ENCODE measurements at regions not wholly inside any gene's neighbourhood (a gene's known extent, or its start where the extent isn't known, plus 50 kb on each side); places are given as distances from the start of the nearest gene placed in this dataset.

DNA sequence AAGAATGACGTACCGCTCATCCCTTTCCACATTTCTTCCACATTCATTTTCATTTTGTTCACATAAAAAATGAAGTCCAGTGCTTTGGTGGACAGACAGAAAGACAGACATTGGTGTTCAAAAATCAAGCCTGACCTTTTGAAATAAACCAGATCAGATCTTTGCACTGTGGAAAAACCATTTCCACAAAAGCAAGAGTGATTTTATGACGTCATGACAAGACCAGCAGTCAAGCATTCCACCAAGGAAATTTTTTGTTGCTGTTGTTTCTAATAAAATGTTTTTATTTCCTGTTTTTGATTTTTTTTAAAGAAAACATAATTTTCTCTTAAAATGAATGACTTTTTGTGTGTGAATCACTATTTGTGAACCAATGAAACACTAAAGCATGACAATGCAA is 350.0 kb downstream of the KCNJ2 start:
- no peaks in the 10 kb centered on the region for H4K20me1 ChIP-seq (ENCODE audit: control insufficient read depth, extremely low read depth, insufficient read depth, low read length)
- H3K4me2 ChIP-seq (ENCODE audit: control insufficient read depth, extremely low read depth, insufficient read depth, low read depth, low read length): no peak overlapping the region
- TF ChIP-seq, protein P1, sequence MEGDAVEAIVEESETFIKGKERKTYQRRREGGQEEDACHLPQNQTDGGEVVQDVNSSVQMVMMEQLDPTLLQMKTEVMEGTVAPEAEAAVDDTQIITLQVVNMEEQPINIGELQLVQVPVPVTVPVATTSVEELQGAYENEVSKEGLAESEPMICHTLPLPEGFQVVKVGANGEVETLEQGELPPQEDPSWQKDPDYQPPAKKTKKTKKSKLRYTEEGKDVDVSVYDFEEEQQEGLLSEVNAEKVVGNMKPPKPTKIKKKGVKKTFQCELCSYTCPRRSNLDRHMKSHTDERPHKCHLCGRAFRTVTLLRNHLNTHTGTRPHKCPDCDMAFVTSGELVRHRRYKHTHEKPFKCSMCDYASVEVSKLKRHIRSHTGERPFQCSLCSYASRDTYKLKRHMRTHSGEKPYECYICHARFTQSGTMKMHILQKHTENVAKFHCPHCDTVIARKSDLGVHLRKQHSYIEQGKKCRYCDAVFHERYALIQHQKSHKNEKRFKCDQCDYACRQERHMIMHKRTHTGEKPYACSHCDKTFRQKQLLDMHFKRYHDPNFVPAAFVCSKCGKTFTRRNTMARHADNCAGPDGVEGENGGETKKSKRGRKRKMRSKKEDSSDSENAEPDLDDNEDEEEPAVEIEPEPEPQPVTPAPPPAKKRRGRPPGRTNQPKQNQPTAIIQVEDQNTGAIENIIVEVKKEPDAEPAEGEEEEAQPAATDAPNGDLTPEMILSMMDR (optimal IDR thresholded peaks at IDR 0.05 in 1 of 3, IDR thresholded peaks at IDR 0.05 in 1 of 3, conservative IDR thresholded peaks at IDR 0.05 in 1 of 3; ENCODE audit: extremely low read depth in 1 of 3, insufficient read depth in 2 of 3, low read length in 3 of 3): no peak
- no peak for TF ChIP-seq EZH2 (IDR thresholded peaks at IDR 0.05; ENCODE audit: low read length)
- H2AFZ ChIP-seq (ENCODE audit: control insufficient read depth, low read length): no peak overlapping the region
- no peak overlapping the region for H3K4me3 ChIP-seq (ENCODE audit: control insufficient read depth in 2 of 3, extremely low read depth in 1 of 3, insufficient read depth in 2 of 3, low read depth in 1 of 3, low read length in 3 of 3)
- no peaks in the 10 kb centered on the region for H3K79me2 ChIP-seq (ENCODE audit: control insufficient read depth, insufficient read depth, low read length)
- dilution Hi-C loops (cut with MboI; ENCODE audit: extremely low pct_ligation_motif_present, low sequenced_read_pairs): no loop called here
- DNase-seq (ENCODE audit: low read depth, low spot score) (no peak), FAIRE-seq (no peak)
- H3K4me1 ChIP-seq (ENCODE audit: control insufficient read depth, extremely low read depth, insufficient read depth, low read length): no peaks in the 10 kb centered on the region
- H3K27ac ChIP-seq (ENCODE audit: control insufficient read depth, insufficient read depth, low read length): no peak overlapping the region
- no peaks in the 10 kb centered on the region for H3K36me3 ChIP-seq (ENCODE audit: control insufficient read depth in 2 of 2, extremely low read depth in 1 of 2, insufficient read depth in 2 of 2, low read length in 2 of 2)
- no peaks in the 10 kb centered on the region for H3K27me3 ChIP-seq (ENCODE audit: control insufficient read depth, extremely low read depth, insufficient read depth, low read length)
- H3K9me3 ChIP-seq (ENCODE audit: control insufficient read depth, low read depth, low read length): no peaks in the 10 kb centered on the region
- no peak overlapping the region for H3K9ac ChIP-seq (ENCODE audit: control insufficient read depth, extremely low read depth, insufficient read depth, low read length)
- H3K9me1 ChIP-seq (ENCODE audit: control insufficient read depth, extremely low read depth, insufficient read depth, low read length): no peaks in the 10 kb centered on the region

DNA sequence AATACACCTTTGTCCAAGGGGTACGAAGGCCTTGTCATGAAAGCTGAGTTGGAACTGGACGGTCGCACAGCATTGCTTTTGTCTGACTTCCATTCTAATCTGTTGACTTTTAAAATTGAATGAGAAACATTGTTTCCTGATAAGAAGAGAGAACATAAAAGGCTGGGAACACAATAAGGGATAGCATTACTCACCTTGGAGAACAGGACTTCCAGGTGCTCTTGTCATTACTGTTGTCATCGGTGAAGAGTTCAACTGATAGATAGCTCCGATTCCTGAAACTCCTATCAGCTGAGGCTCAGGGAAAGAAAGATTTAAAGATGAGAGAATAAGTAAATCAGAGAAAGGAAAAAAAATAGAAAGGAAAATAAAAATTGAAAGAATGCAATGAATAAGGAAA is 351.1 kb downstream of the KCNJ2 start:
- no peak for FAIRE-seq
- no peak for TF ChIP-seq EZH2 (IDR thresholded peaks at IDR 0.05; ENCODE audit: low read length)
- TF ChIP-seq, protein P1 (optimal IDR thresholded peaks at IDR 0.05 in 1 of 3, IDR thresholded peaks at IDR 0.05 in 1 of 3, conservative IDR thresholded peaks at IDR 0.05 in 1 of 3; ENCODE audit: extremely low read depth in 1 of 3, insufficient read depth in 2 of 3, low read length in 3 of 3): no peak
- dilution Hi-C loops (cut with MboI; ENCODE audit: extremely low pct_ligation_motif_present, low sequenced_read_pairs): no loop called here
- no peaks in the 10 kb centered on the region for H3K9me1 ChIP-seq (ENCODE audit: control insufficient read depth, extremely low read depth, insufficient read depth, low read length)
- no peak for DNase-seq (ENCODE audit: low read depth, low spot score)
- H3K4me3 ChIP-seq (ENCODE audit: control insufficient read depth in 2 of 3, extremely low read depth in 1 of 3, insufficient read depth in 2 of 3, low read depth in 1 of 3, low read length in 3 of 3): no peak overlapping the region
- no peaks in the 10 kb centered on the region for H3K27me3 ChIP-seq (ENCODE audit: control insufficient read depth, extremely low read depth, insufficient read depth, low read length)
- H3K9me3 ChIP-seq (ENCODE audit: control insufficient read depth, low read depth, low read length): no peaks in the 10 kb centered on the region
- H3K4me1 ChIP-seq (ENCODE audit: control insufficient read depth, extremely low read depth, insufficient read depth, low read length): no peaks in the 10 kb centered on the region
- H3K36me3 ChIP-seq (ENCODE audit: control insufficient read depth in 2 of 2, extremely low read depth in 1 of 2, insufficient read depth in 2 of 2, low read length in 2 of 2): no peaks in the 10 kb centered on the region
- no peak overlapping the region for H3K27ac ChIP-seq (ENCODE audit: control insufficient read depth, insufficient read depth, low read length)
- H2AFZ ChIP-seq (ENCODE audit: control insufficient read depth, low read length): no peak overlapping the region
- H3K79me2 ChIP-seq (ENCODE audit: control insufficient read depth, insufficient read depth, low read length): no peaks in the 10 kb centered on the region
- H3K4me2 ChIP-seq (ENCODE audit: control insufficient read depth, extremely low read depth, insufficient read depth, low read depth, low read length): no peak overlapping the region
- no peak overlapping the region for H3K9ac ChIP-seq (ENCODE audit: control insufficient read depth, extremely low read depth, insufficient read depth, low read length)
- H4K20me1 ChIP-seq (ENCODE audit: control insufficient read depth, extremely low read depth, insufficient read depth, low read length): no peaks in the 10 kb centered on the region

All from keratinocyte (primary cell).